H1 (cell line): ENCODE measurements at regions not wholly inside any gene's neighbourhood (a gene's known extent, or its start where the extent isn't known, plus 50 kb on each side); places are given as distances from the start of the nearest gene placed in this dataset.

Source experiments
- CTCF ChIA-PET: fragments of 300-600 bp; sonication (Branson Sonifier 250); formaldehyde crosslinking; loops from one replicate; lab custom pipeline; 2021; ENCODE audit not compliant: partially characterized antibody; lab: Charles Lee
- POLR2A ChIA-PET: fragments of 300-600 bp; sonication (Branson Sonifier 250); formaldehyde crosslinking; loops from one replicate; lab custom pipeline; 2021; ENCODE audit warnings: inconsistent platforms; ENCODE audit not compliant: partially characterized antibody; lab: Charles Lee
- DNase-seq, 2 experiments: peaks; one replicate each; pipeline versions ENCODE4 v3.0.0 to v3.0.0-alpha.2; 2010 to 2022; ENCODE audit warnings: low spot score in 2 of 2, low read depth in 1 of 2, mixed read lengths in 1 of 2
- FAIRE-seq: peaks from 2 replicates; lab custom pipeline; 2011; peaks lifted over from hg19 to GRCh38; lab: Jason Lieb, UNC
- H2AFZ ChIP-seq: 2 replicates; pipeline ENCODE4 v1.8.1; 2012; ENCODE audit warnings: low read length, inconsistent platforms
- H2AK5ac ChIP-seq: 2 replicates; pipeline ENCODE4 v1.6.1; 2013; ENCODE audit warnings: low read depth, low read length
- H2BK120ac ChIP-seq: replicated peaks from 2 replicates; pipeline ENCODE3; 2013; ENCODE audit warnings: low read depth, low read length, inconsistent platforms
- H2BK12ac ChIP-seq: 2 replicates; pipeline ENCODE4 v1.6.1; 2013; ENCODE audit warnings: low read depth, low read length
- H2BK15ac ChIP-seq: 2 replicates; pipeline ENCODE4 v1.6.1; 2013; ENCODE audit warnings: low read length
- H2BK20ac ChIP-seq: 2 replicates; pipeline ENCODE4 v1.6.1; 2013; ENCODE audit warnings: low read length
- H2BK5ac ChIP-seq: 2 replicates; pipeline ENCODE4 v1.6.1; 2013; ENCODE audit warnings: low read depth, low read length
- H3K14ac ChIP-seq: 2 replicates; pipeline ENCODE4 v1.6.1; 2013; ENCODE audit warnings: inconsistent platforms; ENCODE audit not compliant: insufficient read length
- H3K18ac ChIP-seq: 2 replicates; pipeline ENCODE4 v1.6.1; 2013; ENCODE audit warnings: low read length; ENCODE audit errors: extremely low read depth
- H3K23ac ChIP-seq: 2 replicates; pipeline ENCODE4 v1.6.1; 2013; ENCODE audit warnings: inconsistent platforms; ENCODE audit not compliant: insufficient read length
- H3K23me2 ChIP-seq: 2 replicates; pipeline ENCODE4 v1.6.1; 2013; ENCODE audit warnings: low read depth, low read length
- H3K27ac ChIP-seq: 2 replicates; pipeline ENCODE4 v1.6.1; 2011; ENCODE audit warnings: low read depth, low read length, inconsistent platforms
- H3K27me3 ChIP-seq, 4 experiments: replicated peaks in 1 of 4; 1 replicate in 1 of 4; 2 replicates in 3 of 4; pipeline versions ENCODE4 v1.6.1 to v1.8.1; 2011 to 2013; ENCODE audit warnings: low read length in 3 of 4, mild to moderate bottlenecking in 3 of 4, inconsistent platforms in 2 of 4, mixed read lengths in 2 of 4, moderate library complexity in 1 of 4; ENCODE audit not compliant: control insufficient read depth in 3 of 4, insufficient read depth in 3 of 4; ENCODE audit errors: extremely low read depth in 1 of 4
- H3K36me3 ChIP-seq, 4 experiments: 2 replicates each; pipeline versions ENCODE4 v1.6.1 to v1.8.1; 2011 to 2013; ENCODE audit warnings: mild to moderate bottlenecking in 4 of 4, low read length in 3 of 4, moderate library complexity in 2 of 4, control low read depth in 1 of 4, inconsistent platforms in 1 of 4; ENCODE audit not compliant: insufficient read depth in 4 of 4, control insufficient read depth in 2 of 4
- H3K4ac ChIP-seq: replicated peaks from 2 replicates; pipeline ENCODE3; 2013; ENCODE audit warnings: low read length, low read depth, mixed read lengths, inconsistent platforms; ENCODE audit not compliant: insufficient read length
- H3K4me1 ChIP-seq, 4 experiments: replicated peaks in 1 of 4; 1 replicate in 1 of 4; 2 replicates in 3 of 4; pipeline versions ENCODE4 v1.6.1 to v1.8.1; 2011 to 2013; ENCODE audit warnings: low read length in 3 of 4, inconsistent platforms in 2 of 4, mixed read lengths in 1 of 4; ENCODE audit not compliant: insufficient read depth in 4 of 4, control insufficient read depth in 3 of 4
- H3K4me2 ChIP-seq, 2 experiments: 2 replicates each; pipeline versions ENCODE4 v1.6.1 to v1.8.1; 2011 to 2013; ENCODE audit warnings: low read depth in 2 of 2, low read length in 2 of 2, control low read depth in 1 of 2, inconsistent platforms in 1 of 2, mild to moderate bottlenecking in 1 of 2; ENCODE audit not compliant: insufficient read depth in 1 of 2
- H3K4me3 ChIP-seq, 4 experiments: fragments of 200-600, 300-600 bp in 1 of 4; sonication (generic), shearing (Covaris generic), sonication (Bioruptor Twin) in 1 of 4; 2 replicates each; pipeline versions ENCODE4 v1.5.1 to v1.8.1; 2011 to 2016; ENCODE audit warnings: low read length in 4 of 4, low read depth in 3 of 4, control low read depth in 2 of 4, inconsistent platforms in 2 of 4, mild to moderate bottlenecking in 2 of 4, mixed read lengths in 1 of 4, moderate library complexity in 1 of 4; ENCODE audit not compliant: insufficient read depth in 2 of 4; ENCODE audit errors: extremely low read depth in 1 of 4
- H3K56ac ChIP-seq: replicated peaks from 2 replicates; pipeline ENCODE3; 2013; ENCODE audit warnings: low read depth, mild to moderate bottlenecking, mixed read lengths, low read length, inconsistent platforms; ENCODE audit not compliant: insufficient read length
- H3K79me1 ChIP-seq: 2 replicates; pipeline ENCODE4 v1.6.1; 2013; ENCODE audit warnings: low read depth, low read length, control low read depth
- H3K79me2 ChIP-seq, 2 experiments: 2 replicates each; pipeline versions ENCODE4 v1.6.1 to v1.8.1; 2012 to 2013; ENCODE audit warnings: low read length in 2 of 2, mild to moderate bottlenecking in 2 of 2, inconsistent platforms in 1 of 2; ENCODE audit not compliant: insufficient read depth in 2 of 2, control insufficient read depth in 1 of 2
- H3K9ac ChIP-seq, 4 experiments: replicated peaks in 1 of 4; 1 replicate in 1 of 4; 2 replicates in 3 of 4; pipeline versions ENCODE4 v1.6.1 to v1.8.1; 2011 to 2013; ENCODE audit warnings: low read depth in 3 of 4, low read length in 3 of 4, control low read depth in 2 of 4, mild to moderate bottlenecking in 2 of 4, moderate library complexity in 2 of 4, inconsistent platforms in 1 of 4; ENCODE audit errors: extremely low read depth in 1 of 4
- H3K9me3 ChIP-seq, 2 experiments: 2 replicates each; pipeline versions ENCODE4 v1.6.1 to v1.8.1; 2012 to 2013; ENCODE audit warnings: mild to moderate bottlenecking in 2 of 2, moderate library complexity in 2 of 2, control low read depth in 1 of 2, inconsistent platforms in 1 of 2, low read depth in 1 of 2, low read length in 1 of 2, mixed read lengths in 1 of 2; ENCODE audit not compliant: insufficient read depth in 2 of 2
- H4K20me1 ChIP-seq, 2 experiments: replicated peaks in 1 of 2; 2 replicates each; pipeline versions ENCODE3 to v1.8.1; 2011 to 2013; ENCODE audit warnings: inconsistent platforms in 2 of 2, low read length in 2 of 2, mild to moderate bottlenecking in 1 of 2; ENCODE audit not compliant: insufficient read depth in 2 of 2, control insufficient read depth in 1 of 2
- H4K5ac ChIP-seq: 2 replicates; pipeline ENCODE4 v1.6.1; 2013; ENCODE audit warnings: low read length, low read depth, mixed read lengths, inconsistent platforms; ENCODE audit not compliant: insufficient read length
- H4K8ac ChIP-seq: 2 replicates; pipeline ENCODE4 v1.8.0; 2013; ENCODE audit warnings: mild to moderate bottlenecking, moderate library complexity, low read length, inconsistent platforms; ENCODE audit not compliant: insufficient read depth; ENCODE audit errors: extremely low read depth
- H4K91ac ChIP-seq: replicated peaks from 2 replicates; pipeline ENCODE3; 2013; ENCODE audit warnings: low read length, mixed read lengths, inconsistent platforms; ENCODE audit not compliant: insufficient read length
- E2F6 ChIP-seq: IDR thresholded peaks from 2 replicates; pipeline ENCODE4 v1.6.1; 2012; ENCODE audit warnings: inconsistent platforms
- EP300 ChIP-seq, 2 experiments: IDR thresholded peaks; 1 replicate in 1 of 2; 2 replicates in 1 of 2; pipeline ENCODE4 v1.6.1; 2011 to 2012; ENCODE audit warnings: low read depth in 2 of 2, low read length in 2 of 2, mild to moderate bottlenecking in 2 of 2, borderline replicate concordance in 1 of 2, inconsistent platforms in 1 of 2, moderate library complexity in 1 of 2
- KDM4A ChIP-seq: IDR thresholded peaks from one replicate; pipeline ENCODE4 v1.7.1; 2012; ENCODE audit warnings: low read depth, mild to moderate bottlenecking, moderate library complexity, low read length, inconsistent platforms; ENCODE audit not compliant: severe bottlenecking
- WGBS, 2 experiments: shearing (Covaris generic) in 1 of 2; methylation state at CpG; one replicate each; pipeline versions ENCODE4 v1.1.6 to v1.1.7; 2013 to 2015; ENCODE audit warnings: low lambda C conversion rate in 2 of 2, mixed read lengths in 2 of 2, inconsistent platforms in 1 of 2, low coverage in 1 of 2, missing lambda C conversion rate in 1 of 2; ENCODE audit not compliant: insufficient replicate concordance in 2 of 2, insufficient coverage in 1 of 2, insufficient read length in 1 of 2; ENCODE audit errors: extremely low coverage in 1 of 2, missing lambda C conversion rate in 1 of 2; 5-methylcytosine and 5-hydroxymethylcytosine counted together
- TF ChIP-seq, protein P1 (sequence below): IDR thresholded peaks from 2 replicates; pipeline ENCODE4 v1.6.1; 2011; ENCODE audit warnings: low read depth, mild to moderate bottlenecking, low read length; ENCODE audit not compliant: insufficient read depth

GRCh38 chr5:1652873-1653697, 129.3 kb upstream of the LPCAT1 start:
- no peak overlapping the region for H3K27ac ChIP-seq
- POLR2A ChIA-PET, result interaction anchor here (1.0 kb wide), 1 partner anchor 47 kb away, joined by 3 read pairs; no protein-coding TSS in a partner anchor
- DNase-seq, result peak in 1 of 2 experiments; percentile 56
- H3K4me2 ChIP-seq, result peak overlapping the region; percentile 67 to 69
- H4K91ac ChIP-seq, result no peak overlapping the region
- H4K5ac ChIP-seq, result no peak overlapping the region
- no peaks in the 10 kb centered on the region for H3K9me3 ChIP-seq
- H3K79me1 ChIP-seq, result no peaks in the 10 kb centered on the region
- H3K23me2 ChIP-seq, result peaks cover 5% of the 10 kb centered on the region; the same call in 1 of the 2 replicates
- no peak overlapping the region for H3K14ac ChIP-seq
- no peak overlapping the region for H2BK15ac ChIP-seq
- no peak overlapping the region for H2BK5ac ChIP-seq
- H2AK5ac ChIP-seq, result no peak overlapping the region
- H3K56ac ChIP-seq, result no peak overlapping the region
- no peak for FAIRE-seq
- H2BK120ac ChIP-seq, result no peak overlapping the region
- peak overlapping the region; percentile 51; the same call in 1 of the 2 replicates for H4K8ac ChIP-seq
- H3K9ac ChIP-seq, result no peak overlapping the region
- H3K4me1 ChIP-seq, result peaks cover 0 to 6% (median 0%) of the 10 kb centered on the region in 4 experiments; a peak in 3 of 7 replicates
- H3K18ac ChIP-seq, result no peak overlapping the region
- no peaks in the 10 kb centered on the region for H3K79me2 ChIP-seq
- no peak overlapping the region for H2BK12ac ChIP-seq
- H3K23ac ChIP-seq, result no peak overlapping the region
- TF ChIP-seq KDM4A (peak; percentile 17), E2F6 (no peak), EP300 (IDR thresholded peaks at IDR 0.05; ENCODE audit: borderline replicate concordance in 1 of 2, low read depth in 2 of 2, low read length in 2 of 2) (no peak)
- TF ChIP-seq, protein P1, sequence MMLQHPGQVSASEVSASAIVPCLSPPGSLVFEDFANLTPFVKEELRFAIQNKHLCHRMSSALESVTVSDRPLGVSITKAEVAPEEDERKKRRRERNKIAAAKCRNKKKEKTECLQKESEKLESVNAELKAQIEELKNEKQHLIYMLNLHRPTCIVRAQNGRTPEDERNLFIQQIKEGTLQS, result no peak
- H3K36me3 ChIP-seq, result no peaks in the 10 kb centered on the region
- WGBS, 2 experiments, result 52% methylated on average over 26 of the region's 35 CpGs; no CpG with 5 or more reads in 1 of the 2 experiments
- H3K4ac ChIP-seq, result no peak overlapping the region
- H2AFZ ChIP-seq, result no peak overlapping the region
- H2BK20ac ChIP-seq, result no peak overlapping the region
- peaks cover 0 to 21% (median 16%) of the 10 kb centered on the region in 4 experiments; a peak in 6 of 7 replicates for H3K27me3 ChIP-seq
- peak overlapping the region in 2 of 4 experiments; percentile 20 to 46; a peak in 4 of 8 replicates for H3K4me3 ChIP-seq
- CTCF ChIA-PET, result interaction anchor here (0.8 to 4.2 kb wide), 9 partner anchors 9 to 273 kb away, joined by 3 to 24 read pairs (median 3); no protein-coding TSS in a partner anchor
- peaks cover 0 to 1% of the 10 kb centered on the region in 2 experiments for H4K20me1 ChIP-seq
